Gastrocnemius medialis (tissue), 4 donors: ENCODE measurements at regions not wholly inside any gene's neighbourhood (a gene's known extent, or its start where the extent isn't known, plus 50 kb on each side); places are given as distances from the start of the nearest gene placed in this dataset.

Source experiments
- CTCF ChIP-seq, 5 experiments: fragments of 450-650 bp in 3 of 5; fragments of 200-600 bp in 2 of 5; sonication (generic) in 2 of 5; IDR thresholded peaks in 4 of 5; conservative IDR thresholded peaks in 1 of 5; 1 replicate in 4 of 5; 2 replicates in 1 of 5; pipeline ENCODE4 v1.5.1; 2016 to 2019; ENCODE audit warnings: antibody characterized with exemption in 5 of 5, mild to moderate bottlenecking in 3 of 5, moderate library complexity in 3 of 5
- POLR2A ChIP-seq, 2 donors: fragments of 450-650 bp; IDR thresholded peaks; one replicate each; pipeline ENCODE4 v1.6.1; 2017; ENCODE audit warnings: antibody characterized with exemption in 2 of 2, mild to moderate bottlenecking in 2 of 2, moderate library complexity in 2 of 2

GRCh38 chr22:47779474-47779873 lies 1017.0 kb downstream of the TBC1D22A start:
- no peak for TF ChIP-seq CTCF (IDR thresholded peaks at IDR 0.05 in 4 of 5, conservative IDR thresholded peaks at IDR 0.05 in 1 of 5)
- no peak for TF ChIP-seq POLR2A (IDR thresholded peaks at IDR 0.05)
